ENCODE measurements at regions not wholly inside any gene's neighbourhood (a gene's known extent, or its start where the extent isn't known, plus 50 kb on each side); places are given as distances from the start of the nearest gene placed in this dataset.

DNA sequence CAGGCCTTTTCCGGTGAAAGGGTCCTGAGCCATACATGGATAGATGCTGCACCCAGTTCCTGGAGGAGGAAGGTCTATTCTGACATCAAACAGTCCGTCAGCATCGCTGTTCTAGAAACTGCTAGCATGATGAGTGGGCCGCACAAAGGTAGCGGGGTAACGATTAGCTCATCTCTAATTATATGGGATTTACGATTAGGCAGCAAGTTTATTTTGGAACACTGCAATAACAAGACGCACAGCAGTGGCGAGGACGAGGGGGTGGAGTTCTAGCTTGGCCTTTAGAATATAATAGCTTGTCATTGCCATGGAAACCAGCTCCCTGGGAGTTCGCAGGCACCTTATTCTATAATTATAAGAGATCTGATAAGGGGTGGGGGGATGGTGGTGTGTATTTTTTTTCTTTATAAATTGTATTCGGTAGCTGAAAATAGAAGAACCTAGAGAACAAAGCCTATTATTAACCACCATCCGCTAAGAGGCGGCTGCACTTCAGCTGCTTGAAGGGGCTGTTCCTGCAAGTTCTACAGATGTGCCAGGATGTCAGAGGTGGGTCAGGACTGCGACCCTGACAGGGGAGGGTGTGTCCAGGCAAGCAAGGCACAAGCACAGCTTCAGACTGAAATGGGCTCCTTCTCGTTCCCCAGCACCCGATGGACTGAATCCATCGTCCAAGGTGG, 311.0 kb downstream of the AGTPBP1 start:
- no peak for DNase-seq (ENCODE audit: low read depth in 1 of 2, low spot score in 1 of 2)

DNA sequence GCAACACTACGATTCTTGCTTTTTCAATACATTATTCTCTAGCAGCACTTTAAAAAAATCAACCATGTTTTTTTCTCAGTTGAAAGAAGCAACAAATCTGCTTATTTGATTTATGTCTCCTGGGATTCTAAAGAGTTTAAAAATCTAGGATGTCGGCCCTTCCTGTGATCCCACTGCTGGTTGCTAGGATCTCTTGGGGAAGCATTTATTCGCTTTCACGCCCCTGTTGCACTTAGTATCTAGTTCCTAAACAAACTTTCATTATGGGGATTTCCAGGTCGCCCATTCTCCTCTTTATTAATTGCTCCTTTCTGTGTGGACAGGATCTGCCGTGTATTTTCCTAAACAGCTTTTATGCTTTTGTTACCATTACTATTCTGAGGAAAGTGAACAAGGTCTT, 313.5 kb downstream of the AGTPBP1 start:
- no peak for DNase-seq (ENCODE audit: low read depth in 1 of 2, low spot score in 1 of 2)

DNA sequence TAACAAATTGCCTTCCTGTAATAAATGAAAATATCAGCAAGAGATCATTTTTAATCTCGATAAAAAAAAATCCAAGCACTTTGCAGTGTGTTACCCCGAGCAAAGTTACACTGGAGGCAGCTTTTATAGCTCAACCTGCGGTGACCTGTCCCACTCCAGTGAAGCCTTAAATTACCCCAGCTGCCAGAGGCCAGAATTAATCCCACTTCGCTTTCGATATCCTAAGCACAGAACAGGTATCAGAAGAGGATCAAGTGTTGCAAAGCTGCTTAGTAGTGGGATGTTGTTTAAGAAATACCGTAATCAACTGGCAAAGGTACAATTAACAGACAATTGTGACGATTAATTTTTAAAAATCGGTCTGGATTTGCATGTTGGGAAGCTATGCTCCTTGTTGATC, 314.0 kb downstream of the AGTPBP1 start:
- no peak for DNase-seq (ENCODE audit: low read depth in 1 of 2, low spot score in 1 of 2)

DNA sequence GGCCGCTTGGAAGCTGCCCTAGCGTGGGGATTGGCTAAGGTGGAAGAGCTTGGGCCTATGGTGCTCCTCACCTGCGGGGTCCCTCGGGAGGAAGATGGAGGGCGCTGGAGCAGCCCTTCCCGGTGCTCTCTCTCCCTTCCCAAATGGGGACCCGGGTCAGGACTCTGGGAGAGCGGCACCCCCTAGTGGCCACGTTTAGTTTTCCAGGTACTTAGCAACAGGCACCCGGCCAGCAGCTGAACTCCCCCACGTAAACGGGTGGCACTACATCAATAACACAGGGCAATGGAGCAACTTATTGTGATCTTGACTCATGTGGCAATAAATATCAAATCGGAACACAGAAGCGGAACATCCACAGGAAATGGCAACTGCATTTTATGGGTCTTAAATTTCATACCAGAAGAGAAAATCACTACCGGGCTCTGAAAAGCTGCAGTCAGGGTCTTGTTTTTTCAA, 316.6 kb downstream of the AGTPBP1 start:
- peak in 1 of 2 donors; percentile 7 for DNase-seq (ENCODE audit: low read depth in 1 of 2, low spot score in 1 of 2)

DNA sequence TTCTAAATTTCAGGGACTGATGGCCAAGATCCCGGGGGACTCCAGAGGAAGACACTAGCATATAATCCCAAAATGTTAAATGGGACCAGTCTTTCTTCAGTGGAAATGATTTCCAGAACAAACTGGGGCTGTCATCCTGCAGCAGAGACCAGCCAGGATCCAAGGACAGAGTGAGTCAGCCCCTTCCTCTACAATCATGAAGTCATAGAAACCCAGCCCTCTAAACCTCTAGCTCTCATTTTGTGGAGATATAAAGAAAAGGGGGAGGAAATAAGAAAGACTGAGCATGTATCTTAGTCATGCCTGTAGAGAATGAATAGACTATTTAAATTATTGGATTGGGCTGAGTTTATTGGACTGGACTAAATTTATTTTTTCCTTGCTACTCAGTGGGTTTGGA, 318.3 kb downstream of the AGTPBP1 start:
- no peak for DNase-seq (ENCODE audit: low read depth in 1 of 2, low spot score in 1 of 2)

DNA sequence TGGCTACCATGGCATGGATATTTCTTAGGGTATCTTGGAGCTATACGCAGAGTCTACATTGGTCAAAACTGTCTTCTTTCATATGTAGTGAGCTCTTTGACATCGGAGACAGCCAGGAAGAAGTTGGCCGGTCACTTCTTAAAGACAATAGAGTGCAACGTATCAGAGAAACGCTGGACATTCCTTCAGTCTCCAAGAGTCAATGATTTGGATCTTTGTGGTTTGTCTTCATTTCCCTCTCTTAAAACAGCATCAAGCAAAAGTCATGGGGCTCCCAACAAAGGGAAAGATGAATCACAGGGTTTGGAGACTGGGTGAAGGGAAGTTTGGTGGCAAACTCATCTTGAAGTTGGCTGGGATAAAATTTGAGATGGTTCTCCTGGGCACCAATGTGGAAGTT, 320.1 kb downstream of the AGTPBP1 start:
- DNase-seq (ENCODE audit: low read depth in 1 of 2, low spot score in 1 of 2): no peak

DNA sequence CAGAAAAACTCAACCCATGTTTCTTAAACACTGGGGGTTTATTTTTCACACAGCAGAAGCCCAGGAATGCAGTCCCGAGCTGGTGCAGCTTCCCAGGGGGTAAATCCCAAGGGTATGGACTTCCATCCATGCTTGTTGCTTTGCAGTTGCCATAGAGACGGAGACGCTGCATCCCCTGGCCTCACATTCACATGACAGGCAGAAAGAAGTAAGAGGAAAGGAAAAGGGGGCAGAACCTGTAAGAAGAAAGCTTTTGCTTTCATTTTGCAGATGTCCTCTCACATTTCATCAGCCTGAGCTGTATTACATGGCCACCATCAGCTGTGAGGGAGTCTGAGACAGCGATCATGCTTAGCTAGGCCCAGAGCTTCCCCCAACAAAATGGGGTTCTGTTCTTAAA, 321.0 kb downstream of the AGTPBP1 start:
- DNase-seq (ENCODE audit: low read depth in 1 of 2, low spot score in 1 of 2): no peak

DNA sequence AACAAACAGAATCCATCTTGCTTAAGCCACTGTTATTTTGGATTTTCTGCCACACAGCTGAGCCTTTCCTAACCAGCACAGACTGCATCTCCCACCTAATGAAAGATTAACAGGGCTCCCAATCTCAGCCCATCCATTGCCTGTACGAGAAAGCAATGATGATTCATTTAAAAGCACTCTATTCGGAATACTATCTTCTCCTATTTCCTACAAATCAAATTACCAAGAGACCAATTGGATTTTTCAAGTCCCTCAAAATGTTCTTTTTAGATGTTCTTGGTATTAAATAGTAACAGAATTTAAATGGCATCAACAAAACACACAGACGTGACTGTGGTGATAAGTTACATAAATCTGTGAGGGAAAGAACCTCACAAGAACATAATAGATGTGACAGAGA, 324.1 kb downstream of the AGTPBP1 start:
- DNase-seq (ENCODE audit: low read depth in 1 of 2, low spot score in 1 of 2): no peak

DNA sequence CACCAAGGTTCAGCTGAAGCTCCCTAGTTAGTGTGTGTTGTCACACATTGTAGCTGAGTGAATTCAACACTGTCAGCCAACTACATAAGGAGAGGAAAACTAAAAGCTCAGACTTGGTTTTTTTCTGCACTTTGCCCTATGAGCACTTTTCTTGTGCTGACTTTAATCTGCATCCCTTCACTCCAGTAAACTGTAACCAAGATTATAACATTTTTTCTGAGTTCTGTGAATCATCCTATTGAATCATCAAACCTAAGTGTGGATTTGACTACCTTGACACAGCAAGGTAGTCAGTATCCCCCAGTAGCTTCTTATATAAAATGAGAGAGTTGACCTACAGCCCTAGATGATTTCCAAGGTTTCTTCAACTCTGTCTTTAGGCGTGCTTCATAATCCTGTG, 325.0 kb downstream of the AGTPBP1 start:
- DNase-seq (ENCODE audit: low read depth in 1 of 2, low spot score in 1 of 2): no peak

DNA sequence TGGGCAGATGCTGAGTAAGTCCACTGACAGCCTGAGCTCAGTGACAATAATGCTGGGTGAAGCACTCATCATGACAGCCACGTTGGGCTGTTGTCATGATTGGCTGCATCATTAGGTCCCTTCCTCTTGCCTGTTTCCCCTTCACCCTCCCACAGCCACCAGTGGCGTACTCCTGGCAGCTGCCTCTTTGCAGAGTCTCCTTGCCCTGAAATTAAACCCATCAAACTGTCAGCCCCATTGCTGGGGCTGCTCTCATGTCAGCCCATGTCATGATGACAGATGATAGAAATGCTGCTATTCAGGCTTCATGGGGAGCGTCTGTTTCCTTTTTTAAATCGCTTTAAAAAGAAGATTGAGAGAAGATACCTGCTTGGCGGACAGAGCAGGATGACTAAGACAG, 327.4 kb downstream of the AGTPBP1 start:
- no peak for DNase-seq (ENCODE audit: low read depth in 1 of 2, low spot score in 1 of 2)

DNA sequence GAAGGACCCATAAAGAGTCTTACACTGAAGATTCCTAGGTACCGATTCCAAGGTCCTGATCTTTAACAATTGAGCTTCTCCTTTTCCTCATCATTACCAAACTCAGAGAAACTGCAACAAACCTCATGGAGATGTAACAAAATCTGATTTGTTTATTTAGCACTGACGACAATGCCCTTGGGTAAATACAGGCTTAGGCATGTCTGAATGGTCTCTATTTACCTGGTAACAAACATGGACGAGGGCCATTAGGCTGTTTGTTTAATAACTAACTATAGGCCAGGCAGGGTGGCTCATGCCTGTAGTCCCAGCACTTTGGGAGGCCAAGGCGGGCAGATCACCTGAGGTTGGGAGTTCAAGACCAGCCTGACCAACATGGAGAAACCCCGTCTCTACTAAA, 333.3 kb downstream of the AGTPBP1 start:
- no peak for DNase-seq (ENCODE audit: low read depth in 1 of 2, low spot score in 1 of 2)

DNA sequence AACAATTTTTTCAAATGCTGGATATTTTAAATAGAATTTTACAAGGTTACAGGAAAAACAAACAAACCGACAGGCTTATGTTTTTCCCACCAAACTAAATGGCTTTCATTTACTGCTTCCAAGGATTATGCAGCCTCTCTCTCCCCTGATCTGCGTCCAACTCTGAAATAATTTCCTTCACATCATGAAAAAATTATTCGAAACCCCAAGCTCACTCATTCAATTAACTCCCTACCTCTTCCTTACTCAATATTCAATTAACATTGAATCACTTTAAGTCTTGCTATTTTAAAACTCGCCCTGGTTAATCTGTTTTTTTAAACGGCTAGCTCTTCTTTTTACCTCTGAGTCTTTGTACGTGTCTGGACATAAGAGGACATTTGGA, 336.2 kb downstream of the AGTPBP1 start:
- DNase-seq (ENCODE audit: low read depth in 1 of 2, low spot score in 1 of 2): no peak

DNA sequence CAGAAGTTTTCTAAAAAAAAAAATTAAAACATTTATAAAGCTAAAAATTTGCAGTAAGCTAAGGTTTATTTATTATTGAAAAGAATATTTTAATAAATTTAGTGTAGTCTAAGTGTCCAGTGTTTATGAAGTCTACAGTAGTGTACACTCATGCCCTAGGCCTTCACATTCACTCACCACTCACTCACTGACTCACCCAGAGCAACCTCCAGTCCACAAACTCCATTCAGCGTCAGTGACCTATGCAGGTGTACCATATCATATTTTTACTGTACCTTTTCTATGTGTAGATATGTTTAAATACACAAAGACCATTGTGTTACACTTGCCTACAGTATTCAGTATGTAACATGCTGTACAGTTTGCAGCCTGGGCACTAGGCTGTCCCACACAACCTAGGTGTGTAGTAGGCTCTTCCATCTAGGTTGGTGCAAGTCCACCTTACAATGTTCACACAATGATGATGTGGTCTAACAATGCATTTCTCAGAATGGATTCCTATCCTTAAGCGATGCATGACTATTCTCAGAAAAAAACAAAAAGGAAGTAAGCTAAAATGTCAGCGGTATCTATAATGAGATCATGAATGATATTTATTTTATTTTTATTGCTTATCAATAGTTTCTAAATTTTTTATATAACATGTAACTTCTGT, 336.7 kb downstream of the AGTPBP1 start:
- DNase-seq (ENCODE audit: low read depth in 1 of 2, low spot score in 1 of 2): no peak

DNA sequence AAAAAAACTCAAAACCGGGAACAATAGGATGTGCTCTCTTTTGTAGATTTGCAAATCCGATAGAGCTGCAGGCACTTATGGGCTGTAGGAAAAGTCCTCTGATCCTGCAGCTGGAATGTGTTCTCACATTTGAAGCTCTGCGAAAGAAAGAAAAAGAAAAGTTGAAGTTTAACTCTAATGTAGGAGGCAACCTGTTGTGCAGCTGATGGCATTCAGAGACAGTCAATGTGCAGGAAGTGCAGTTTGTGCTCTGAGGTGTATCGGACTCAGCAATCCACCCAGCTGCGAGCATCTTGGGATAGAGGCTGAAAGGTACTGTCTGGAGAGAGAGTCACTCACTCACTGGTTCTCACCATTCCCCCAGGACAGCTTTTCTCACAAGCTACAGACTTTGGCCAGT, 339.2 kb downstream of the AGTPBP1 start:
- no peak for DNase-seq (ENCODE audit: low read depth in 1 of 2, low spot score in 1 of 2)

DNA sequence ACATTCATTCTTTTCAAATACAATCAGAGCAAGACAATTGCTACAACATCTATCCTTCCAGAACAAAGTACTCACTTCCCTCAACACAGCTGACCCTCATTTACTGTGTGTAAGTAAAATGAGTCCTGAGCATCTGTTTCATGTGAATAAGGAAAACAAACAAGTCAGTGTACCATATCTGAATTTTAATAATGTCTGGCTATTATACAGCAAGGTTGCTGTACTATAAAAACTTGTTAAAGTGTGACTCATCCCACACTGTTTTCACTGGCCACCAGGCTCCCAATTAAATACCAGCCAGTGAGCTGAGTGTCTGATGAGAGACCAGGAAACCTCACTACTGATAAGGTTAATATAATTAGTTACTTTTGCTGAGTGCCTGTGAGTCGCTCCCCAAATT, 339.8 kb downstream of the AGTPBP1 start:
- no peak for DNase-seq (ENCODE audit: low read depth in 1 of 2, low spot score in 1 of 2)

DNA sequence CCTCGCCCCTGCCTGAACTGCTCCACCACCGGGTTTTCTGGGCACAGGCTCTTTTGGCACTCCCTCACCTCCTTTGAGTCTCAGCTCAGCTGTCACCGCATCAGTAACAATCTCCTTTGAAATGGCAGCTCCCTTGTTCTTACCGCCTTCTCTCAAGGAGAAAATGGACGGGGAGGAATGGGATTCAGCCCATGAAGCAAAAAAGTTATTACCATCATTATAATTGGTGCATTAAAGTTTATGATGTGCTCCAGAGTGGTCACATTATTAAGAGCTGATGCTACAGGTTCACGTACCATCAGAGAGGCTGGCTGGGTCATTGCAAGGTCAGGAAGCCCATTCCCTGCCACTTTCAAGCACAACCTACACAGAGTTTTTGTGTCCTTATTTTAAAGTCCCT, 344.7 kb downstream of the AGTPBP1 start:
- no peak for DNase-seq (ENCODE audit: low read depth in 1 of 2, low spot score in 1 of 2)

DNA sequence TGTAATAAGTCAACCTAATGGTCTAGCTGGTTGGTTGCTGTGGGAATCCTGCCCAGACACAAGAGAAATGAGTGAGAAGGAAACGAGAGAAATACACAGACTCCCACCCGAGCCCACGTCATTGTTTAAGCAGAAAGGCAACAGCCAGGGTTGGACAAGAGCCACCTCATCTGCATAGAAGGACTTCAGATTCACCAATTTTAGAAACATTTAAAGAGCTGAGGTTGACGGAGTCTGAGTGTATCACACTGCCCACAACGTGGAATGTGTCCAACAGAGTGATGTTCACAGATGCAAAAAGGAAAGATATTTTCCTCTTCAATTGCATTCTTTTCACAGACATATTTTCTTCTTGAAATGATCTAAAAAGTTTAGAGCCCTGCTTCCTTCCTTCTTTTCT, 349.5 kb downstream of the AGTPBP1 start:
- no peak for DNase-seq (ENCODE audit: low read depth in 1 of 2, low spot score in 1 of 2)

DNA sequence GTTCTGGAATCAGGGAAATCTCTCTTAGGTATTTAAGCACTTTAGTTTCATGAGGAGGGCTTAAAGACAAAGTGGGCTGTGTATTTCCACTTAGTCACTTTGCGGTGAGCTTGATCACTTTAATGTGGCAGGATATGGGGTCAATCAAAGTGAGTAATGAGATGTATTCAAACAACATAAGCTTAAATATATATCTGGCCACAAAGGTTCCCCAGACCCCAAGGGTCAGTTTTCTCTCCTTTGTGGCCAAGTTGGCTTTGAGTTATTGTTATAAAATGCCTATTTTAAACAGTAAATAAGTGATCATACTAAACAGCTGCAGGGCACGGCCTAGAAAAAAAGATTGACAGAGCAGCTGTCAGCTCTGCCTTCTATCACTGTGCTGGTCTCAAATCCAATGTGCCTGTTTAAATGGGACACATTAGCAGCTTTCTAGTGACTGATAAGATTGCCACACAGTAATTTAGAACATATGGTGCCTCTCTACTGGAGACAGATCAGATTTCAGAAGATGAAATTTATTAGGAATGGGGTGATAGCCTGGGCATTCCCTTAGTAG, 363.9 kb downstream of the AGTPBP1 start:
- no peak for DNase-seq (ENCODE audit: low read depth in 1 of 2, low spot score in 1 of 2)

DNA sequence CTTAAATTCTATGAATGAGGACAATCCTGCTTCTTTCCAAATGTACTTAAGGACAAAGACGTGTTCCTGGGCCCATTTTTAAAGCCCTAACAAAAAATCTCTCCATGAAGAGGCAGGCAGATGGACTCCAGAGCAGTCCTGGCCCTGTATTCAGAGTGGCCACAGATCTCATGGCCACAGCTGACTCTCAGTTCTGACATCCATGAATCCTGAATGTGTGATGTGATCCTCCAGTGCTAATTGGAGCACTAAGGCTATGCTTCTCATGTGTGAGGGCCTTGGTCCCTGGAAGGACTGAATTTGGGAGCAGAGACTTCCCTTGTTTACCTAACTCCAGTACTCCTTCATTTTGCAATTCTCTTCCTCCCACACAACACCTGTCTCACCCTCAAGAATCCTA, 373.0 kb downstream of the AGTPBP1 start:
- no peak for DNase-seq (ENCODE audit: low read depth in 1 of 2, low spot score in 1 of 2)

DNA sequence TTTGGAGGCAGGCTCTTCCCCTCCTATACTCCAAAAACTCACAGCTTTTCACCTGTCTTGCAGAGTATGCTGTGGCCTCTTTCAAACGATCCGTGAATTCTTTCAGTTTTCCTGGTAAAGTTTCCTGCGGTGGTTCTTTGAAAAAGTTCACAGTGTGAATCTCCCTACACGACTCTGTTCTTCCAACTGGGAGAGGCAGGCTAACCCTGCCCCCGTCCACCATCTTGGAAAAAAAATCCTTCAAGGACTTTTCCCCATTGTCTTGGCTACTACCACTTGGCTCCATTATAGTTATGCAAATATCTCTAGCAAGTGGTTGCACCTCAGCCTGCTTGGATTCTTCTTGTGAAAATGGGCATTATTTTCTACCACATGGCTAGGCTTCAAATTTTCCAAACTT, 382.6 kb downstream of the AGTPBP1 start:
- DNase-seq (ENCODE audit: low read depth in 1 of 2, low spot score in 1 of 2): no peak

DNA sequence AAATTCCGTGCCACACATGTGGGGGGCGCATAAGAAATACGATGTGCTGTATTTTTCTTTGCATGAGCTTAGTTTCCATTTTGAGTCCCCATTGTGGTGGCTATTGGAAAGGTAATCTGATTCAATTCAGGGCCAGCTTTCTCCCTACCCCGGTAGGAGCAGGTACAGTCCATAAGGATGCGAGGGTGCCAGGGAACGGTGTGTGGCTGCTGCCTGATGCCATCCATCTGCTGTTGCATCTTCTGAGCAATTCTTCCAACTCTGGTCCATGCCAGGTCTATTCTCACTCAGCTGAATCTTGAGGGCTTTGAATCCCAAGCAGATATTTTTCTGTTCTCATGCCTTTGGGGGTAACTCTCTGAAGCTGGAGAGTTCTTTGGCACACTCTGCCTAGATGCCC, 392.7 kb downstream of the AGTPBP1 start:
- DNase-seq (ENCODE audit: low read depth in 1 of 2, low spot score in 1 of 2): no peak

DNA sequence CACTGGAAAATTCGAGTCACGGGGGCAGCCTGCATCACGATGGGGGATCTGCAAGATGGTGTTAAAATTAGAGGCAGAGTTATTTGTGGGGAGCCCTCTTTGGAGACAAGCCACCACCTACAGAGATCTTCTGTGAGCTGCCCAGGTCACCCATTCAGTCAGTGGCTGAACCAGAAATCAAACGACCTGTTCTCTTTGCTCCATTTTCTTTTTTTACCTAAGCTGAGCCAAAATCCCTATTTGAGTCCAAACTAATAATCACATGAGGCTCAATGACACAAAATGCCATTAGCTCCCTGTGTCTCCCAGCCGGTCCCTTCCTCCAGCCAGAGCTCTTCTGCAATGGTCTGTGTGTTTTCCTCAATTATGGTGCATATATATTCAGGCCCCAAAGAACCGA, 394.2 kb downstream of the AGTPBP1 start:
- DNase-seq (ENCODE audit: low read depth in 1 of 2, low spot score in 1 of 2): no peak

DNA sequence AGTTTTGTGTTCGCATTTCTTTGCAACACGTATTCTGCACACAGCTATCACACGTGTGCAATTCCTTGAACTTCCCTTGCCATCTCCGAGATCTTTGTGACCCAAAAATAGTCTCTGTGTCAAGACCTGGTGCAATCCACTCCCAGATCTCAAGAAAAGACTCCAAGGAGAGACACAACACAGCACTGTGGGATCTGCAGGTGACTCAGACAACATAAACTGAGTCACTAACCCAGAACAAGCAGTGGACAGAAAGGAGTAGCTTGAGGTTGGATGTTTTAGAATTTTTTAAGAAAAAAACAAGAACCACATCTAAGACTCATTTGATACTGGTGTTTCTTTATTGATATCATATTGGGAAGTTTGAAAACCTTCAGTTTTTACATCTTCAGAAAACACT, 396.9 kb downstream of the AGTPBP1 start:
- no peak for DNase-seq (ENCODE audit: low read depth in 1 of 2, low spot score in 1 of 2)

Data from activated CD4-positive, alpha-beta T cell treated with anti-CD3 and anti-CD28 coated beads, Interleukin-2, amount 50 U/mL, for 24 hours (primary cell).